GM12865 (cell line): ENCODE measurements at regions not wholly inside any gene's neighbourhood (a gene's known extent, or its start where the extent isn't known, plus 50 kb on each side); places are given as distances from the start of the nearest gene placed in this dataset.
A peak's percentile ranks its signal among the peaks of the same experiment; 100 is the strongest.

ENCODE experiments used
- DNase-seq: peaks from one replicate; pipeline ENCODE4 v3.0.0; 2010; ENCODE audit warnings: low read depth
- H3K4me3 ChIP-seq: 2 replicates; pipeline ENCODE4 v1.5.1; 2011; ENCODE audit warnings: mild to moderate bottlenecking, low read depth, low read length, control low read depth
- CTCF ChIP-seq: IDR thresholded peaks from 2 replicates; pipeline ENCODE4 v1.5.1; 2011; ENCODE audit warnings: low read length, control low read depth, low read depth, inconsistent platforms; ENCODE audit not compliant: insufficient read depth; ENCODE audit errors: missing control alignments

GRCh38 chr16:5422047-5422446, 324.5 kb upstream of the EEF2KMT start:
- DNase-seq = no peak
- H3K4me3 ChIP-seq = no peak overlapping the region
- TF ChIP-seq CTCF = no peak

DNA sequence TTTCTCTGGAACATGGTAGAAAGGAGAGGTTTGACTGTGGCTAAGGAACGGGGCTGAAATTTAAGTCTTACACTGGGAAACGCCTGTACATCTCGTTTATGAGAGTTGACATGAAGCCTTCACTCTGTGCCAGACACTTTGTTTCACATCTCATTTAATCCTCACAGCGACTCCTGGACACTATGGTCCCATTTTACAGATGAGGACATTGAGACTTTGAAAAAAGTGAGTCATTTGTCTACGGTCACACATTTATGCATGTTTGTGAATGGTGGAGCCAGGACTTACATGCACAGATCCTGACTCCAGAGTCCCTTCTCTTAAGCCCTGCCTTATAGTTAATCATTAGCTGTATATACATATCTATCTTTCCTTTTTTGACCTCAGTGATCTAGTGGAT, 318.4 kb upstream of the EEF2KMT start:
- no peak for DNase-seq
- no peak for TF ChIP-seq CTCF
- H3K4me3 ChIP-seq = no peak overlapping the region

DNA sequence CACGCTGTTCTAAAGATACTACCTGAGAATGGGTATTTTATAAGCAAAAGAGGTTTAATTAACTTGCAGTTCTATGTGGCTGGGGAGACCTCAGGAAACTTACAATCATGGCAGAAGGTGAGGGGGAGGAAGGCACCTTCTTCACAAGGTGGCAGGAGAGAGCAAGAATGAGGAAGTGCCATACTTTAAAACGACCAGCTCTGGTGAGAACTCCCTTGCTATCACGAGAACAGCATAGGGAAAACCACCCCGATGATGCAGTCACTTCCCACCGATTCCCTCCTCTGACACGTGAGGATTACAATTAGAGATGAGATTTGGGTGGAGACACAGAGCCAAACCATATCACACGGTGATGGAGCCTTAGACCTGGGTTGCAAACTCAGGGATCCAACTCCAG, 317.5 kb upstream of the EEF2KMT start:
- DNase-seq = no peak
- TF ChIP-seq CTCF = peak; percentile 4
- no peak overlapping the region for H3K4me3 ChIP-seq

DNA sequence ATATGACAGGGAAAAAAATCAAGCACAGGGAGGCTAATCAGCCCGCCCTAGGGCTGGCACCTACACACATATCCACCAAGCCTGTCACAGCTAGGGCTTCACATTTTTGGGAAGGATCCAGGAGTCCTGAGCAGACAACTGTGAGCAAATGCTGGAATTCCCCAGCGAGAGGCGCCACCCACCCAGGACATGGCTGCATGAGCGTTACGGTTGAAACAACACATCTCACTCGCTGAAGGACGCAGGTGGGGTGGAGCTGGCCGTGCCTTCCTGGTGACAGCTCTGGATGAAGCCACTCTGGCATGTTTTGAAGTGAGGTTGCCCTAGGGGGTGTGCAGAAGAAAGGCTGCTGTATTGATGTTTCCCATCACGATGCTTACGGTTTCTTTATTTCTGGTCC, 315.1 kb upstream of the EEF2KMT start:
- TF ChIP-seq CTCF = no peak
- no peak overlapping the region for H3K4me3 ChIP-seq
- DNase-seq = no peak

- no peak for DNase-seq
- H3K4me3 ChIP-seq = no peak overlapping the region
- TF ChIP-seq CTCF = no peak
These were observed 300.6 kb upstream of the EEF2KMT start for GRCh38 chr16:5398203-5398602.

- DNase-seq = no peak
- H3K4me3 ChIP-seq = no peak overlapping the region
- TF ChIP-seq CTCF = no peak
These were observed 299.3 kb upstream of the EEF2KMT start for GRCh38 chr16:5396880-5397279.

GRCh38 chr16:5393070-5393469, 295.5 kb upstream of the EEF2KMT start:
- DNase-seq = no peak
- no peak for TF ChIP-seq CTCF

More at GRCh38 chr16:5393070-5393469, 295.5 kb upstream of the EEF2KMT start:
- H3K4me3 ChIP-seq = no peak overlapping the region
